Astrocyte of the spinal cord (primary cell): ENCODE measurements at regions not wholly inside any gene's neighbourhood (a gene's known extent, or its start where the extent isn't known, plus 50 kb on each side); places are given as distances from the start of the nearest gene placed in this dataset.

Source experiments
- DNase-seq: peaks from one replicate; pipeline ENCODE4 v3.0.0; 2011; ENCODE audit warnings: low read depth, low spot score
- H3K4me3 ChIP-seq: 2 replicates; pipeline ENCODE4 v1.5.1; 2011; ENCODE audit warnings: low read depth, mild to moderate bottlenecking, low read length, moderate library complexity
- CTCF ChIP-seq: IDR thresholded peaks from 2 replicates; pipeline ENCODE4 v1.5.1; 2012; ENCODE audit warnings: low read depth, mild to moderate bottlenecking, low read length, inconsistent platforms
- in situ Hi-C: cut with HindIII; loops from 2 replicates; pipeline ENCODE4 v1.10.0; 2017; ENCODE audit warnings: low sequenced_read_pairs

DNA sequence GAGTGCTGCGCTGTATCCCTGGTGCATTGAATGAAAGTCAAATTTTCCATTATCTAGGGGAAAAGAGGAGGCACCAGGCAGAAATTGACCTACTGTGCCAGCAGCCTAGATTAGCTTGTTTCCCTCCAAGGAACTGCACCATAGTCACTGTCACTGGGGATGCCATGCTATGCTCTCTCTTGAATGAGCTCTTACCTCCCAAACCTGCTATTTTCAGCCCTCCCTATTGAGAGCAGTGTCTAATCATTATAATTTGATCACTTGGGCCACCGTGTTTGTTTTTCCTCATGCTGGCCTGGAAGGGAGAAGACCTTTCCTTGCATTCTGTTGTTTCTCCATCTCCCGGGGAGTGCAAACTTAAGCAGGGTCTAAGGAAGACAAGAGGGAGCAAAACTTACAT lies 492.9 kb downstream of the SIPA1L2 start:
- no peak for TF ChIP-seq CTCF
- H3K4me3 ChIP-seq, result no peak overlapping the region
- no peak for DNase-seq
- in situ Hi-C loops, result no loop called here

GRCh38 chr1:232136136-232136535 lies 493.8 kb downstream of the SIPA1L2 start:
- no peak for TF ChIP-seq CTCF
- no peak overlapping the region for H3K4me3 ChIP-seq
- no peak for DNase-seq
- in situ Hi-C loops, result no loop called here

- no peak for DNase-seq
- in situ Hi-C loops, result no loop called here
- no peak for TF ChIP-seq CTCF
- no peak overlapping the region for H3K4me3 ChIP-seq
Observed at GRCh38 chr1:232134365-232134764, 495.6 kb downstream of the SIPA1L2 start.

GRCh38 chr1:232132572-232132971 lies 497.4 kb downstream of the SIPA1L2 start:
- in situ Hi-C loops, result no loop called here
- no peak for DNase-seq
- no peak overlapping the region for H3K4me3 ChIP-seq
- TF ChIP-seq CTCF, result no peak

DNA sequence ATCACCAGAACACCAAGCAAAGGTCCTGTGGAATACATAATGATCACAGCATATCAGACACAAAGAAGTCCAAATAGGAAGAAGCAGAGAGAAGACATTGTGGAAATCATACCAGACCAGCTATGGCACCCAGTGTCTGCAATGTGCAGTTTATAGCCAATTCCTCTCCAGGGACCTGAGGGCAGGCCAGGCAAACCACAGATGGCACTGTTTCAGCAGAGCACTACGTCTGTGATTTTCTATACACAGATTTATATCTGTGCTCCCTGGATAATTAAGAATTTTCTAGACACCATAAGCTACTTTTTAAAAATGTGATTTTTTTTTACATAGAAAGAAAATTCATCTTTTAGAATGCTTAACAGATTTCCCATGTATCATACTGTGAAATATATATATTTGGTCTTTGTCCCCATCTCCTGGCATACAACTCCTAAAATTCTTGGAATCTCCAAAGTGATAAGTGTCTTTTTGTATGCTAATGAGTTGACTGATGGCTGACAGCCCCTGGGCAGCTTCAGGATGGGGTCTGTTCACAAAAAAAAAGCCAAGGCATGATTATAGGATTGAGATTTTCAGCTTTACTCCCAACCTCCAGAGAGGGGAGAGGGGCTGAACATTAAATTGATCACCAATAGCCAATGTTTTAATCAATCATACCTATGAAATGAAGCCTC lies 498.1 kb downstream of the SIPA1L2 start:
- DNase-seq, result no peak
- in situ Hi-C loops, result no loop called here
- H3K4me3 ChIP-seq, result no peak overlapping the region
- TF ChIP-seq CTCF, result no peak

GRCh38 chr1:232130815-232131480 lies 499.0 kb downstream of the SIPA1L2 start:
- in situ Hi-C loops, result no loop called here
- no peak for TF ChIP-seq CTCF
- DNase-seq, result no peak
- no peak overlapping the region for H3K4me3 ChIP-seq
